Breast epithelium (tissue), 3 donors: ENCODE measurements at regions not wholly inside any gene's neighbourhood (a gene's known extent, or its start where the extent isn't known, plus 50 kb on each side); places are given as distances from the start of the nearest gene placed in this dataset.

Source experiments
- CTCF ChIP-seq, 3 donors: fragments of 450-650 bp; IDR thresholded peaks; one replicate each; pipeline ENCODE4 v1.5.1; 2016 to 2017; ENCODE audit warnings: antibody characterized with exemption in 3 of 3, mild to moderate bottlenecking in 3 of 3, moderate library complexity in 3 of 3
- POLR2A ChIP-seq: fragments of 450-650 bp; IDR thresholded peaks from one replicate; pipeline ENCODE4 v1.6.1; 2016; ENCODE audit warnings: antibody characterized with exemption, mild to moderate bottlenecking, moderate library complexity

GRCh38 chr11:79661373-79661772 lies 220.5 kb upstream of the TENM4 start:
- TF ChIP-seq POLR2A (no peak), CTCF (IDR thresholded peaks at IDR 0.05) (no peak)
